NOMO-1 treated with DMSO at 0.1 percent for 48 hours (cell line): ENCODE measurements at regions not wholly inside any gene's neighbourhood (a gene's known extent, or its start where the extent isn't known, plus 50 kb on each side); places are given as distances from the start of the nearest gene placed in this dataset.
"Not testable (repeated sequence)": the region's sequence is repeated elsewhere in the genome, so short reads cannot be mapped to it uniquely, and the experiment has no call there.

Source experiments
- DNase-seq: peaks from one replicate; lab custom pipeline; 2025; ENCODE audit not compliant: unreplicated experiment; lab: John Stamatoyannopoulos, UW

DNA sequence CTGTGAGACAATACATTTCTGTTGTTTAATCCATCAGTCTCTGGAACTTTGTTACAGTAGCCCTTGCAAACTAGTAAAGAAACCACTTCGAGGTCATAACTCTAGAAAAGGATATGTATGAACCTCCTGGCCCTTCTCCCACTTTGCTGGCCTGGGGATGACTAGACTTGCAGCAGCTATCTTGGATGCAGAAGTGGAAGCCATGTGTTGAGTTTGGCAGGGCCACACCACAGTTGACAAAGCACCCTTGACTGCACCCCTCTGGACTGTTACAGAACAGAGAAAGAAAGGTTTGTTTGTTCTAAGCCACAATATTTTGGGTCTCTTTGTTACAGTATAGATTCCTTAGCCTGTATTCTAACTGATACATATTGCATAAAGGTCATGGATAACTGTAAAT lies 183.2 kb upstream of the TAS2R1 start:
- DNase-seq: no peak

DNA sequence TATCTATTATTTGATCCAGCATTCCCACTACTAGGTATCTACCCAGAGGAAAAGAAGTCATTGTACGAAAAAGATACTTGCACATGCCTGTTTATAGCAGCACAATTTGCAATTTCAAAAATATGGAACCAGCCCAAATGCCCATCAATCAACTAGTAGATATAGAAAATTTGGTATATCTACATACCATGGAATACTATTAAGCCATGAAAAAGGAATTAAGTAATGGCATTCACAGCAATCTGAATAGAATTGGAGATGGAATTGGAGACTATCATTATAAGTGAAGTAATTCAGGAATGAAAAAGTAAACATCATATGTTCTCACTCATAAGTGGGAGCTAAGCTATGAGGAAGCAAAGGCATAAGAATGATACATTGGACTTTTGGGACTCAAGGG lies 177.2 kb upstream of the TAS2R1 start:
- not testable (repeated sequence) for DNase-seq

DNA sequence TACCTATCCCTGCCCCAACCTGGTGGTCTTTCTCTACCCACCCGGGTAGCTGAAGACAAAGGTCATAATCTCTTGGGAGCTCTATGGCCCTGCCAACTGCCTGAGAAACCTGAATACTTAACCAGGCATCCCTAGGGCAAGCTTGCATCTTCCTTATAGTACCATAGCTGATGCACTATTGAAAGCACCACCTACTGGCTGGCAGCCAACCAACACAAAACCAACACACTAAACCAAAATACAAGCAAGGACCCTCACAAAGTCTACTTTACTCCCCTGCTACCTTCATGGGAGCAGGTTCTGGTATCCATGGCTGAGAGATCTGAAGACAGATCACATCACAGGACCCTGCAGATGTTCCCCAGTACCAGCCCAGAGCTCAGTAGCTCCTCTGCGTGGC lies 171.8 kb upstream of the TAS2R1 start:
- no peak for DNase-seq

DNA sequence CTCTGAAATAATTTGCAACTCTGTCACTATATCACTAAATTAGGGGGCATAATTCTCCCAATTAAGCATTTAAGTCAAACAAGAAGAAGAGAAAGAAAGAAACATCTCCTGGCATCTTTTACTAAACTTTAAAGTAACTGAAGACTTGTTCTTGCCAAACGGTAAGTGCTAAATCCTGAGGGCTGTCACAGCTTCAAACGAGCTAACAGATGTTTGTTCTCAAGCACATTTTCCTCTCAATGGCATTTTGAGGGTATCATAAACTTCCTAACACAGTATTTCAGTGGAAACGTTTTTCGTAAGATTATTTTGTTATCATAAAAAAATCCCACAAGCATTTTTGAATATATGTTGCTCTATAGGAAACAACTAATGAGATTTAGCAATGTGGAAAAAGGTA lies 169.5 kb upstream of the TAS2R1 start:
- no peak for DNase-seq

DNA sequence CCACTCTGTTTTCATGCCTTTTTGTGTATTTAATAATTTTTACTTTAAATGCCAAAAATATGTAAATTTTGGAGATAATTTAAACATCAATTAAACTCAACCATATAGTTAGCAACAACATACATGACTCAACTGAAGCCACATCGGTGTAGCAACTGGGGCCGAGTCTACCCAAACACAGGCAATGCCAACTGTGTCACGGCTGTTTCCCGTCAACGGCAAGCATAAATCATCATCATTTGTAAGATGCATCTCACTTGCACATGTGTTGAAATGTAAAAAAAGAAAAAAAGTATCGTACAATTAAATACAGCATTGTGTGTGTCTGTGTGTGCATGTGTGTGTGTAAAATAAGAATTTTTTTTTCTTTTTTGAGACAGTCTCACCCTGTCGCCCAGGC lies 160.1 kb upstream of the TAS2R1 start:
- DNase-seq: no peak

DNA sequence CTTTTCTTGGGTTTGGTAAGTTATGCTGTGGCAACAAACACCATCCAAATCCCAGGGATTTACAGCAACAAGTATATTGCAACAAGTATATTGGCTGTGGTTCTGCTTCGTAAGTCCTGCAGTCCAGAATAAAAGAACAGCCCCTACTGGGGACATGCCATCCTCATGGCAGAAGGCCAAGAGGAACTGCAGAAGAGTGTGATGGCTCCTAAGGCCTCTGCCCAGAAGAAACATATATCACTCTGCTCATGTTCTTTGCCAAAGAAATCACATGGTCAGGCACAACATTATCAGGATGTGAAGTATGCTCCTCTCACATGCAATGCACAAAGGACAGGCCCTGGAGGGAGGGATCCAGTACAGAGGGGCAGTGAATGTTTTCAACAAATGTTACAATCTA lies 159.6 kb upstream of the TAS2R1 start:
- DNase-seq: no peak

DNA sequence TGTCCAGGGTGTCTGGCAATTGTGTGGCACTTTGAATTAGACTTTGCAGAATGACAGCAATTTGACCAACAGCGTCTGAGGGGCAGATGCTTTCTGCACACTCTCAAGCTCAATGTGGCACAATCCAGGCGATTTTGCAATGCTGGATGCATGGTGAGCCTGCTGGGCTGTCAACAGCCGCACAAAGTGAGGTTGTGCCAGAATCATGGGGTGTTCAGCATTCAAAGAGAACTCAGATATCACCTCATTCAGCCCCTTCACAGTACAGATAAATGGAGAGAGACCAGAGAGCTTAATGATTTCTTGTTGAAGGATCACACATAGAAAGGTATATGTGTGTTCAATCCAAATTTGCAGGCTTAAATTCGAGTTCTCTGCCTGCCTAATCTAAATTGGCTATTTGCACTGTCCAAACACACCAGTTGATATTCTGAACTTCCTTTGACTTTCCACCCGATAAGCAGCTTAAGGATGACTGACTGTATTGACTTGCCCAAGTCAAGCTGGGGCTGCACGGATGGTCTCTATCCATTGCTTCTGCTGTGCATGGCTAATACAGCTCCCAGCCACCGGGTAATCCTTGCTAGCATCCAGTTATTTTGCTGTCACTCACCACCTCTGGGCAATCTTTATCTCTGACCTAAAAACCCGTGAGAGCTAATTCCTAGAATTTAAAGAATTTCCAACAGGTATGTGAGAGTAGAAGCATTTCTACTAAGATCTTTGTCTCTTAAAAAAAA lies 157.9 kb upstream of the TAS2R1 start:
- DNase-seq: no peak

DNA sequence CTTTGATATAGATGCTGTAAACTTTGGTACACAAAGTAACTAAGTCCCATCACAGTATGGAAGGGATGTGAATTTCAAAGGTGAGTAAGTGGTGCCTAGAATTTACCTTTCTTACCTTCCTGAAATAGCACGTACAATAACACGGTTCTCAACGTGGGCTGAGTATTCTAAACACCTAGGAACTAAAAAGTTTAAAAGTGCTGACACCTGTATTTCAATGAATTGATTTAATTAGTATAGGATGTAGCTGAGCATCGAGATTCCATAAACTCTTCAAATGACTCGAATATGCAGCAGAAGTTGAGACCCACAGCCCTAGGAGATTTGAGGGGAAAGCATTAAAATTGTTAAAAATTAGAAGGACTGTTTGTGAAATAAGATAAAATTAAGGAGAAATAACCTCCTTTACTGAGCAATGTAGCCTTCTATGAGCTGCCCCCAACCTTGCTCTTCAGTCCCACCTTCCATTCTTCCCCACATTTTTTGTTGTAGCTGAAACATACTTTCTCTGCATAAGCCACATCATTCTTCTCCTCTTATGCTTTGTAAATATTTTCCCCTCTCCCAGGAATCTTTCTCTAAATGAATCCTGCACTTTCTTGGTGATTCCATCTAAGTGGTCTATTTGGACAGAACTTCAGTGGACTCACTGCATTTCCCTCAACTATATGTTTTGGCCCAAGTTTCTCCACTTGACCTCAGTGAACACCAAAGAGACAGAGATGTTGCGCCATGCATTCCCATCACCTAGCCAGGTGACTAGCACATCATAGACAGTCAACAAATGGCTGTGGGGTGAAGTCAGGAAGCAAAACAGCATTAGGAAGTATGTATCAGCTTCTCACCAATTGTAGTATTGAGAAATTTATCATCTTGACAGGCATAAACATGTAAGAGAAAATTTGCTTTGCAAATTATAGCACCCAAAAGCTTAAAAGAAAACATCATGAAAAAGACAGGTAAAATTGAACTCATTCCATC lies 156.5 kb upstream of the TAS2R1 start:
- no peak for DNase-seq

DNA sequence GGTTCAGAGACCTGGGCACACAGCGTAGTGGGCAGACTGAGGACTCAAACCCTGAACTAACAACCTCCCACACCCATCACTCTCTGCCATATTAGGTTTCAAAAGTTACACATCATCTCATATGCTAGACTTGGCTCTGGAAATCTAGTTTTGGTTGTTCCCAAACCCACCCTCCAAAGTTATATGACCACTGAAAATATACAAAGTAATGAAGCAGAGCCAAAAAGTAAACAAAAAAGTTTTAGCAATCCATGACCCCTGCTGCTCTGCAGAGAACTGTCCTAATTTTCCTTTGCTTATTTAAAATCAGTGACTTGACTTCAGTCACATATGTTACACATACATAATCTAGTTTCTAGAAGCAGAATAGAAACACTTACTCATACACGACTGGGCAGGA lies 155.6 kb upstream of the TAS2R1 start:
- DNase-seq: no peak

DNA sequence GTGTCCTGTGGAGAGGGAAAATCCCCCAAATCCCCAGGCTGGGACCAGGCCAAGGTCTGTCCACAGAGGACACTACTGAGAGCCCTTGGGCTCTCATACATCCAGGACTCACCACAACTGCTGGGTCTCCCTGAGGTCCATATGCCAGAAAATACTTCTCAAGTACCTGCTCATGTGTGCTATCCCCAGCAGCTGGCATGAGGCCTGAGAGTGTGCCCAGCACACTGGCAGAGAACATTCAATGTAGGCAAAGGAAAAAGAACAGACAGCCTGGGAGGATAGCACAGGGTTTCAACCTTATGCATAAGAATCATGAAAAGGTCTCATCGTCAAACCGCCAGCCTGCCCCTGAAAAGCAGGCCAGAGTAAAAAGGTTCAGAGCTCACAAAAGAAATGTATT lies 154.1 kb upstream of the TAS2R1 start:
- DNase-seq: no peak

DNA sequence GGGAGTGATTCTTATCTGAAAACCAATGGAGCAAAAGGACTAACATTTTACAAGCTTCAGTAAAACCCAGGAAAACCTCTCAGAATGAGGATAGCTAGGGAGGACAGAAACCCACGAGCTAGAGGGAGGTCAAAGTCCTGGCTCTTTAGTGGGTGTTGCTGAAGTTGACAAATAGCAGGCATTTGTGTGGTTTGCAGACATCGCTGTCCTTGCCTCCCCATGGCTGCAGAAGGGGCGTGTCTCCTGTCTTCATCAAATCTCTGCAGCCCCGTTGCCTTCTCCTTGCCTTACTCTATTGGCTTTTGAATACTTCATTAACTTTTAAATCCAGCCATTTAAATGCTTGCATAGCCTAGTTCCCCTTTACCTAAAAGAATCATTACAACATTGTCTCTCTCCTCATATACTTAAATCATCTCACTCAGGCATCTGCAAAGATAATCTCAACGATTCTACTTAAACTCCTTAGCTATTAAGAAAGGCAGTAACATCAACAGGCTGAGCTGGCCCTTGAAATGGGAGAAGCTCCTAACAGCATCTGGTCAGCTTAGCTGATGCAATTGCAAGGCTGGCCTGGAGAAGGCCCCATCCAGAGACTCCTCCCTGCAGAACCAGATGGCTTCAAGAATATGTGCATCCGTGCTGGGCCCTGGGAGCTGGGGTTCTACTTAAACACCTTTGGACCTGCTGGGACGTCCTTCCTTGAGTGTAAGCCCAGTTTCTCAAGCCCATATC lies 152.8 kb upstream of the TAS2R1 start:
- DNase-seq: no peak

DNA sequence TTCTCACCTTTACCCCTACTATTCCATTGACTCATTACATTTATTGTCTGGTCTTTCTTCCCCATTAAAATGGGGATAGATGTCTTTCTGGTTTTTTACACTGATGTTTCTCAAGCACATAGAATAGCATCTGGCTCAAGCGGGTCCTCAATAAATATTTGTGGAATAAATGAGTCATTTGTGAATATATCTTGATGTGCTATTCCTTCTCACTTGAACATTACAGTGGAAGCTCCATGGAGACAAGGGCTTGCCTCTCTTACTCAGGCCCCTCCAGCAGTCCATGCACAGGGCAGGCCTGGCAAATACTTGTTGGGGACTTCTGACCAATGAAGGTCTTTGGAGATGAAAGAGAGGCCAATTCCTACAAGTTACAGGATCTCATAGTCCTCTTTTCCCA lies 151.7 kb upstream of the TAS2R1 start:
- no peak for DNase-seq

DNA sequence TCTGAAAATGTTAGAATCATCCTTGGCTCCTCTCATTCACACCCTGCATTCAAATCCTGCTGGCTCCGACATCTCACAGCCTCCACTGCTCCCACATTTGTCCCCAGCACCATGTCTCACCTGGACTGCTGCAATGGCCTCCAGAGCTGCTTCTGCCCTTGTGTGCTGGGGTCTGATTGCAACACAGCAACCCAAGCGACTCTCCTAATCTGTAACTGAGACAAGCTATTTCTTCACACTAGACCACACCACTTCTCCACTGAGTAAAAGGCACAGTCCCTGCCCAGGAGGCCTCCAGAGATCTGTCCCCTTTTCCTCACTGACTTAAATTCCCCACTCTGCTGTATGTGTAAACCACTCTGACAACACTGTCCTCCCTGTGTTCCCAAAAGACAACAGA lies 151.1 kb upstream of the TAS2R1 start:
- DNase-seq: no peak

DNA sequence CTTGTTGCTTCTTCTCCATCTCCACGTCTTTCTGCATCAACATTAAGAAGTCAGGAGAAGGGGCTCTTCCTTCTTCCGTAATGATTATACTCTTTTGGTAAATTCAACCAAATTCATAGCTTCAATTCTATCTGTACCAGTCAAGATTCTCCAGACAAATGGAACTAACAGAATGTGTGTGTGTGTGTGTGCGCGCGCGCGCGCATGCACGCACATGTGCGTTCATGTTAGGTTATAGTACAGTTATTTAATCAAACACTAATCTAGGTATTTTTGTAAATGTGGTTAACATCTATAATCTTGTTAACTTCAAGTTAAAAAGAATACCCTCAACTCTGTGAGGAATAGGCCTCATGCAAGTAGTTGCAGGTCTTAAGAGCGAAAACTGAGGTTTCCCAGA lies 150.3 kb upstream of the TAS2R1 start:
- no peak for DNase-seq

DNA sequence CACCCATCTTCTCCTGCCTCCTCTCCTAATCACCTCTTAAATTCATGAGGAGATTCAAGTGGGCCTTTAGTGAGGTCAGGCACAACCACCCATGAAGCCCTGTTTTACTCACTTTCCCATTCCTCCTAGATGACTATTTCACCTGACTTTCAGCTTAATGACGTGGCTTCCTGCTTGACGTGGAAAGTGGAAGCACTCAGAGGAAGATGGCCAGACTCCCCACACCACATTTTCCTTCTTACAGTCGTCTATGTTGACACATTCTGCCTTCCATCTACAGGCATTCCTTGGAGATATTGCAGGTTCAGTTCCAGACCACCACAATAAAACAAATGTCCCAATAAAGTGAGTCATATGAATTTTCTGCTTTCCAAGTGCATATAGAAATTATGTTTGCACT lies 146.4 kb upstream of the TAS2R1 start:
- DNase-seq: no peak

DNA sequence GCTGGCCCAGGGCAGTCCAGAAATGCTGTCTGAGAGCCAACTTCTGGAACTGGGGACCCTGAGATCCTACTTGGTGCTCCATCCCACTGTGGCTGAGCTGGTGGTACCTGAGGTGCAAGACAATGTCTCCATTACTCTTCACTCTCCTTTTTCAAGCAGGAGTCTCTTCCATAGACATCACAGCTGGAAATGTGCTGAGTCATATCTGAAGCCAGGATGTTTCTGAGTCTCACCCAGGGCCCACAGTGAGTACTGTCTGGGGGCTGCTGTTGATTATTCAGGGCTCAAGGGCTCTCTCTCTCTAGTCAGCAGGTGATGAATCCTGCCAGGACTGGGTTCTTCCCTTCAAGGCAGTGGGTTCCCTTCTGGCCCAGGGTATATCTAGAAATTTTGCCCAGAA lies 145.2 kb upstream of the TAS2R1 start:
- DNase-seq: no peak

DNA sequence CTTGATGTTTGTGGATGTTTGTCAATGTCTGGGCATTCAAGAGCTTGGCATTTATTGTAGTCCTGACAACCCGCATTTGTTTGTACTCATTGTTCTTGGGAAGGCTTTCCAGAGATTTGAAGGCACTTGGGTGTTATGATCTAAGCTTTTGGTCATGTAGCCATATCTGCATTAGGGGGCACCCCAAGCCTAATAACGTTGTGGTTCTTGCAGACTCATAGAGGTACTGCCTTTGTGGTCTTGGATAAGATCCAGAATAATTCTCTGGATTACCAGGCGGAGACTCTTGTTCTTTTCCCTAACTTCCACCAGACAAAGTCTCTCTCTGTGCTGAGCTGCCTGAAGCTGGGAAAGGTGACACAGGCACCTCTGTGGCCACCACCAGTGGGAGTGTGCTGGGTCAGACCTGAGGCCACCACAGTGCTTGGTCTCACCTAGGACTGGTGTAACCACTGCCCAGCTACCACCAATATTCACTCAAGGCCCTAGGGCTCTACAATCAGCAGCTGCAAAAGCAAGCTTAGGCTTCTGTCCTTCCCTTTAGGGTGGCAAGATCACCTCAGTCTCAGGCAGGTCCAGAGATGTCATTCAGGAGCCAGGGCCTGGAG lies 144.4 kb upstream of the TAS2R1 start:
- DNase-seq: no peak

DNA sequence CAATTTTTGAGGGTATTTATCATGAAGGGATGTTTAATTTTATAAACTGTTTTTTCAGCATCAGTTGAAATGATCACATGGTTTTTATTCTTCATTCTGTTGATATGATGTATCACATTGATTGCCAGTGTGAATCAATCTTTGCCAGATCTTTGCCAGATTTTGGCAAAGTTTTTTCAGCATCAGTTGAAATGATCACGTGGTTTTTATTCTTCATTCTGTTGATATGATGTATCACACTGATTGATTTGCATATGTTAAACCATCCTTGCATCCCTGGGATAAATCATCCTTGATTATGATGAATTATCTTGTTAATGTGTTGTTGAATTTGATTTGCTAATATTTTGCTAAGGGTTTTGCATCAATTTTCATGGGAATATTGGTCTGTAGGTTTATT lies 140.9 kb upstream of the TAS2R1 start:
- no peak for DNase-seq

DNA sequence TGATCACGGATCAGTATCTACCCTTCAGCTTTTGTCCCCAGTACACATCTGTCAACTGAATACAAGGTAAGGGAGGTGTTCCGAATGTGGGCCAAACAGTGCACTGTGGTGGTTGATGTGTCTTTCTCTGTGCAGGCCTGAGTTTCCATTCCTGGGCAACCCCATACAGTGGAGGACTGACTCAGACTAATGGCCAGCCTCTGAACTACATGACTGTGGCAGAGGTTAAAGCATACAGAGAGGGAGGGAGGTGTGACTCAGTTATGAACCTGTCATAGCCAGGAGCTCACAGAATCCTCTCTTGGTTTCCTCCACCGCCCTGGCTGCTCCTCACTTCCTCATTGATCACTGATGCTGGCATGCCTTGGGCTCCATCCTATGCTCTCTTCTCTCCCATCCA lies 136.4 kb upstream of the TAS2R1 start:
- no peak for DNase-seq

DNA sequence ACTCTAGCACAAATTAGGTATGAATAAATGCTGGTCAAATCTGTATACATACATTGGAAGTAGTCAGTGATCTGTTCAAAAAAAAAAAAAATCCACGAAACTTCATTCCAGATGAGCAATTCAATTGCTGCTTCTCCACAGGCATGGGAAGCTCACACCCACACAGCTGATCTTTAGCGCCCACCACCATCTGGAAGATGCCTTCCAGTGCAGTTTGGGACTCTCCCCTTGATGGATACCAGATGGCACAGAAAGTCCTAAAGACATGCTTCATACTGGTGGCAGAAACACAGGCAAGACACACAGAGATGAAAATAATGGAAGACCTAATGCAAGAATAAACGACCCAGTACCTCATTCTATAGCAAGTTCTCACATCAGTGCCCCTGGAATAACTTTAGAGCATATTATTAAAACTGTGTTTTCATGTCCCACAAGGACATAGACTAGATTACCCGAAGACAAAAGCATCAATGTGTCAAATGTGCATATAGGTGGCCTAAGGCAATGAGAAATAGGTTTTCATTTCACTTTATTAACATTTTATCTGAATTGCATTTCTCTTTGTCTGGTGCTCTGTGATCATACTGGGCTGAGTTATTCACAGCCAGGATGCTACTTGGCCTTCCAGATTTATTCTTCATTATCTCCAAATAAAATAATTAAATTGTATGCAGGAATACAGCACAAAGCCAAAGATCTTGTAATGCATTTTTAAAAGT lies 135.4 kb upstream of the TAS2R1 start:
- DNase-seq: no peak

DNA sequence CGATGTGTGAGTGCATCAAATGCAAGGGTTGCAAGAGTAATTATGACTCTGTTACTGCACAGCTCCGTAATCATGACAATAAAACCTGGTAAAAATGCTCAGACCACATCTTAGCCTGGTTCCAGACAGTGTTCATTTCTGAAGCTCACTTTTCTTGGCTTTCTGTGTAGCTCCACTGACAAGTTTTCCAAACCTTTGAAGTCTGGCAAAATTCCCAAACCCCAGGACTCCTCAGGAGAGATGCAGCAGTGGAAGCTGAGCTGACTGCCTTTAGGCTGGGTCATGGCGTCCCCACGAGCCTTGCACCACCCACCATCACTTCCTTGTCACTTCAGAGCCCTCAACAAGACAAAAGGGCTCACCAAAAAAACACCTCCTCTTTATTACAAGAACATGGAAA lies 131.6 kb upstream of the TAS2R1 start:
- DNase-seq: no peak
